ENCODE measurements at regions not wholly inside any gene's neighbourhood (a gene's known extent, or its start where the extent isn't known, plus 50 kb on each side); places are given as distances from the start of the nearest gene placed in this dataset.

GRCh38 chr4:137387924-137388323 is 144.4 kb downstream of the PCDH18 start:
- Histone ChIP-seq H3K9me1 (ENCODE audit: insufficient read depth, low read length) (no peaks in the 10 kb centered on the region; the same call in 1 of the 2 replicates), H3K4me1 (ENCODE audit: control insufficient read depth, insufficient read depth, low read length) (no peaks in the 10 kb centered on the region), H3K27me3 (ENCODE audit: control insufficient read depth, insufficient read depth, low read length) (no peaks in the 10 kb centered on the region), H2AK9ac (replicated peaks; ENCODE audit: low read depth, low read length, poor library complexity) (no peak overlapping the region), H3K56ac (ENCODE audit: extremely low read depth, insufficient read depth, low read length) (no peak overlapping the region), H3K79me1 (ENCODE audit: low read depth in 1 of 2, low read length in 2 of 2) (no peaks in the 10 kb centered on the region), H2BK20ac (ENCODE audit: low read depth, low read length) (no peak overlapping the region), H4K91ac (ENCODE audit: insufficient read depth, low read depth, low read length) (no peak overlapping the region), H4K20me1 (ENCODE audit: insufficient read depth, low read length) (no peaks in the 10 kb centered on the region), H3K9ac (ENCODE audit: low read depth, low read length) (no peak overlapping the region), H3K4ac (ENCODE audit: low read depth, low read length) (no peak overlapping the region), H3K27ac (ENCODE audit: insufficient read depth, low read length) (no peak overlapping the region; the same call in 1 of the 2 replicates), H3K4me3 (ENCODE audit: insufficient read depth, low read depth, low read length) (no peak overlapping the region), H3K36me3 (ENCODE audit: control insufficient read depth, insufficient read depth, low read length) (no peaks in the 10 kb centered on the region), H4K8ac (ENCODE audit: low read depth in 2 of 2, low read length in 2 of 2) (no peak overlapping the region), H3K23ac (ENCODE audit: low read depth, low read length) (no peak overlapping the region), H3K14ac (replicated peaks; ENCODE audit: low read depth, low read length) (no peak overlapping the region), H3K18ac (ENCODE audit: low read depth, low read length) (no peak overlapping the region), H4K5ac (ENCODE audit: low read depth, low read length) (no peak overlapping the region), H2BK120ac (ENCODE audit: low read depth, low read length) (no peak overlapping the region), H3K4me2 (ENCODE audit: low read depth, low read length) (no peak overlapping the region), H3K9me3 (ENCODE audit: control insufficient read depth, insufficient read depth, low read length) (no peaks in the 10 kb centered on the region), H2AK5ac (ENCODE audit: low read depth, low read length) (no peak overlapping the region), H2AFZ (replicated peaks; ENCODE audit: low read length, poor library complexity) (no peak overlapping the region), H2BK15ac (ENCODE audit: low read depth, low read length) (no peak overlapping the region), H2BK5ac (ENCODE audit: low read depth, low read length, poor library complexity, severe bottlenecking) (peak overlapping the region; percentile 51)
- ChIA-PET POLR2A (ENCODE audit: unreplicated experiment) (no interaction called here), CTCF (no interaction called here)
- WGBS, 2 experiments (ENCODE audit: extremely low coverage in 2 of 2, insufficient read length in 1 of 2) = no CpG with 5 or more reads among the region's 3 CpGs
- intact Hi-C loops (cut with micrococcal nuclease) (no loop called here), in situ Hi-C loops (cut with MboI; ENCODE audit: low sequenced_read_pairs) (no loop called here), dilution Hi-C loops (cut with HindIII; ENCODE audit: low sequenced_read_pairs, unreplicated experiment) (no loop called here)
- DNase-seq (peak; percentile 85), ATAC-seq (ENCODE audit: low read depth) (peak; percentile 57; the same call in 1 of the 2 replicates)
- no TSS peak for BruUV-seq (replicated peaks)
- TF ChIP-seq FOS (IDR thresholded peaks at IDR 0.05; ENCODE audit: low read depth, low read length) = 0 out of 2 replicates have a peak, but pooled peaks have one; percentile 21
- TF ChIP-seq RCOR1 (IDR thresholded peaks at IDR 0.05; ENCODE audit: insufficient replicate concordance, low read length) = no peak

All from IMR-90 (cell line).